ENCODE measurements at regions not wholly inside any gene's neighbourhood (a gene's known extent, or its start where the extent isn't known, plus 50 kb on each side); places are given as distances from the start of the nearest gene placed in this dataset.

DNA sequence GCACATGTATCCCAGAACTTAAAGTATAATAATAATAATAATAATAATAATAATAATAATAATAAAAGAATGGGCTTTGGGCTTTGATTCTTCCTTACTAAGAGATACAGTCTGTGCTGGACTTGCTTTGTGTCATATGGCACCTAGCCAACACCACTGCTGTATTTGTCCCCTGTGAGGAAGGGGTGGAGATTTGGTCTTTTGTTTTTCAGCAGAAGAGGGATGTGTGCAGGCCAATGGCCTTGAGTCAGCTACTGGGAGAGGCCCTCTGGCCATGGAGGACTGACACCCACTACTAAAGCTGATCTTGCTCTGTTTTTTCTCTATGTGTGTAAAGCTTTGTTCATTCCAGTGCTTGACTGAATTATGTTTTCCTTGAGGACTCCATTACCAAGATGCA is 573.0 kb upstream of the PCDH15 start:
- no peaks in the 10 kb centered on the region for H3F3A ChIP-seq (ENCODE audit: insufficient read depth, low read length, poor library complexity, severe bottlenecking)
- no peaks in the 10 kb centered on the region for H4K20me1 ChIP-seq (ENCODE audit: insufficient read depth)
- H3K9ac ChIP-seq (ENCODE audit: low read length): no peak overlapping the region
- H3K9me3 ChIP-seq (ENCODE audit: low read length): no peaks in the 10 kb centered on the region
- H3K27ac ChIP-seq (ENCODE audit: low read length): no peak overlapping the region
- no peak overlapping the region for H3K4me3 ChIP-seq (ENCODE audit: low read length)
- no peaks in the 10 kb centered on the region for H3K79me2 ChIP-seq (replicated peaks; ENCODE audit: insufficient read depth, low read length)
- TF ChIP-seq MXI1 (conservative IDR thresholded peaks at IDR 0.05; ENCODE audit: poor library complexity, severe bottlenecking) (no peak), CTCF (IDR thresholded peaks at IDR 0.05; ENCODE audit: poor library complexity, severe bottlenecking) (no peak), TAF1 (IDR thresholded peaks at IDR 0.05; ENCODE audit: low read depth) (no peak), REST (IDR thresholded peaks at IDR 0.05; ENCODE audit: borderline replicate concordance) (no peak), EZH2 (IDR thresholded peaks at IDR 0.05; ENCODE audit: borderline replicate concordance, insufficient read depth, low read length, poor library complexity, severe bottlenecking) (no peak), POLR2AphosphoS5 (IDR thresholded peaks at IDR 0.05) (no peak), EP300 (conservative IDR thresholded peaks at IDR 0.05; ENCODE audit: poor library complexity, severe bottlenecking) (no peak), RAD21 (conservative IDR thresholded peaks at IDR 0.05) (no peak), SMC3 (conservative IDR thresholded peaks at IDR 0.05; ENCODE audit: poor library complexity) (no peak)
- H3K9me2 ChIP-seq (ENCODE audit: insufficient read depth, low read length): no peaks in the 10 kb centered on the region
- H3K36me3 ChIP-seq (ENCODE audit: insufficient read depth, low read length): no peaks in the 10 kb centered on the region
- no peak overlapping the region for H3K4me2 ChIP-seq (ENCODE audit: low read length)
- no peak overlapping the region for H2AFZ ChIP-seq (ENCODE audit: low read depth, low read length)
- H3K27me3 ChIP-seq (ENCODE audit: insufficient read depth, low read depth, low read length): no peaks in the 10 kb centered on the region

GRCh38 chr10:55369670-55370420 is 568.8 kb upstream of the PCDH15 start:
- Histone ChIP-seq H3K4me2 (ENCODE audit: low read length) (no peak overlapping the region), H3F3A (ENCODE audit: insufficient read depth, low read length, poor library complexity, severe bottlenecking) (no peaks in the 10 kb centered on the region), H3K4me3 (ENCODE audit: low read length) (no peak overlapping the region), H3K9me3 (ENCODE audit: low read length) (no peaks in the 10 kb centered on the region), H3K27ac (ENCODE audit: low read length) (no peak overlapping the region), H3K79me2 (replicated peaks; ENCODE audit: insufficient read depth, low read length) (no peaks in the 10 kb centered on the region), H3K9me2 (ENCODE audit: insufficient read depth, low read length) (no peaks in the 10 kb centered on the region), H3K27me3 (ENCODE audit: insufficient read depth, low read depth, low read length) (no peaks in the 10 kb centered on the region), H2AFZ (ENCODE audit: low read depth, low read length) (no peak overlapping the region), H4K20me1 (ENCODE audit: insufficient read depth) (no peaks in the 10 kb centered on the region), H3K36me3 (ENCODE audit: insufficient read depth, low read length) (no peaks in the 10 kb centered on the region), H3K9ac (ENCODE audit: low read length) (no peak overlapping the region)
- TF ChIP-seq EZH2 (IDR thresholded peaks at IDR 0.05; ENCODE audit: borderline replicate concordance, insufficient read depth, low read length, poor library complexity, severe bottlenecking) (no peak), CTCF (IDR thresholded peaks at IDR 0.05; ENCODE audit: poor library complexity, severe bottlenecking) (no peak), EP300 (conservative IDR thresholded peaks at IDR 0.05; ENCODE audit: poor library complexity, severe bottlenecking) (no peak), RAD21 (conservative IDR thresholded peaks at IDR 0.05) (no peak)

Data from neural cell (in vitro differentiated cells).